C1 segment of cervical spinal cord (tissue), 14 donors: ENCODE measurements at regions not wholly inside any gene's neighbourhood (a gene's known extent, or its start where the extent isn't known, plus 50 kb on each side); places are given as distances from the start of the nearest gene placed in this dataset.

Experiments
- DNase-seq, 14 donors: peaks; one replicate each; lab custom pipeline; 2025; lab: John Stamatoyannopoulos, UW

DNA sequence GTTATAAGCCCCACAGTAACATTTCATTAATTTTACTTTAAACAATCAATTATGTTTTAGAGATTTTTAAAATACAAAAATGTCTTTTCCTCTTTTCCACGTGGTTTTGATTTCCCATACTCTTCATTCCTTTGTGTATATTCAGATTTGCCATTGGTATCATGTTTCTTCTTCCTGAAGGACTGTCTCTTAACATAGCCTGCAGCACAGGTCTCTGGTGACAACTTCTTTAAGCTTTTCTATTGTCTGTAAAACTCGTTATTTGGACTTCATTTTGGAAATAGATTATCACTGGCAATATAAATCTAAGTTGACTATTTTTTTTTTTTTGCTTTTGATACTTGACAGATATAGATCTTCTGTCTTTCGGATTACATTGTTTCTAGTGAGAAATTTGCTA is 115.2 kb upstream of the KLHL29 start:
- DNase-seq: no peak

DNA sequence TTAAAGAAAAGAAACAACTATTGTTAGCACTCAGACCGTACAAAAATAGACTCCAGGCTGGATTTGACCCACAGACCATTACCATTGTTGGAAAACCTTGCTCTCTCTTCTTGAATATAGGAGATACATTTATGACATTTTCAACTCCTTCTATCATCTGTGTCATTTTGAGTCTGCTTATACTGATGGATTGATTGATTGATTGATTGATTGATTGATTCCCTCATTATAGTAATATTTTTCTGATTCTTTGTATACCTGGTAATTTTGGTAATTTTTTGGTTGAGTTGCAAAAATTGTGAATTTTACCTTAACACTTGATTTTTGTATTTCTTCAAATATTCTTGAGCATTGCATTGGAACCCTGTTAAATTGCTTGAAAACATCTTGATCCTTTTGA is 114.2 kb upstream of the KLHL29 start:
- no peak for DNase-seq

DNA sequence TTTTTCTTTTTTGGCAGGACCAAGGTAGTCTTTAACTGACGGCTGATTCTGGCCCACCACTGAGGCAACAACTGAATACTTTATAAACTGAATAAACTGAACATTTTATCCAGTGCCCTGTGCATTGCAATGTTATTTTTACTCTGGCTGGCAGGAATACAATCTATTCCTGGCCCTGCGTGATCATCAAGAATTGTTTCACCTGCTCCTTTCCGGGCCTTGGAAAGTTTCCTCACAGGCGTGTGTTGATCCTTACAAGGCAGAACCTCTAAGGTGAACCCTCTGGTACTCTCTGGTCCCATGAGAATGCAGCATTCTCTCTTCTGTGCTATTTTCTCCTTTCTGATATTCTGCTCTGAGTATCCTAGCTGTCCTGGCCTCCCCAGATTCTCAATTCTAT is 113.7 kb upstream of the KLHL29 start:
- DNase-seq: no peak

DNA sequence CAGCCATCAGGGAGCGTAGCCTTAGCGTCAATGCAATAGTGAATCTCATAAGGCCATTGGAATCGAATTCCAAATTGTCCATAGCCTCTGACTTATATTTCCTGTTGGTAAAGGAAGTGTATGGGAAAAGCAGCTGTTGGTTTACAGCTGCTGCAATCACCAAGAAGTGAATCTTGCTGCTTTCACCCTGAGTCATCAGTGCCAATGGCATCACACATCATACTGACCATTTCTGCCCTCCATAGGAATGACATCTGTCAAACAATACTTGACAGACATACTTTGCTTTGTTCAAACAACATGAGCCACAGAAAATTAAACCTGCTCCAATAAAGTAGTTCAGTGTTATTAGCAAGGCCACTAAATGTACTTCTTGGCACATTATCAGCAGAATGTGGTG is 111.2 kb upstream of the KLHL29 start:
- DNase-seq: no peak

DNA sequence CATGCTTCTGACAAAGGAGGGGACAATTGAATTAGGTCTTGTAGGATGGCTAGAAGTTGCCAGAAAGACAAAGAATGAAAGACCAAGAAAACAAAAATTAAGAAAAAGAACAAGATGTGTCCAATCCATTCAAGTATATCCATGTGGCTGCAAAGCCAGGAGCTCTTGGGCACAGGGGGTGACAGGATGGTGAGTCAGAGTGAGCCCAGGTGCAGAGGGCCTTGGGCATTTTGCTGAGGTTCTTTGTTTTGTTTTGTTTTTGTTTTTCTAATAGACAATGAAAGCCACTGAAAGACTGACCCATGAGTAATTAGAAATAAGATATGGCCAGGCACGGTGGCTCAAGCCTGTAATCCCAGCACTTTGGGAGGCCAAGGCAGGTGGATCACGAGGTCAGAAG is 104.6 kb upstream of the KLHL29 start:
- DNase-seq: no peak

DNA sequence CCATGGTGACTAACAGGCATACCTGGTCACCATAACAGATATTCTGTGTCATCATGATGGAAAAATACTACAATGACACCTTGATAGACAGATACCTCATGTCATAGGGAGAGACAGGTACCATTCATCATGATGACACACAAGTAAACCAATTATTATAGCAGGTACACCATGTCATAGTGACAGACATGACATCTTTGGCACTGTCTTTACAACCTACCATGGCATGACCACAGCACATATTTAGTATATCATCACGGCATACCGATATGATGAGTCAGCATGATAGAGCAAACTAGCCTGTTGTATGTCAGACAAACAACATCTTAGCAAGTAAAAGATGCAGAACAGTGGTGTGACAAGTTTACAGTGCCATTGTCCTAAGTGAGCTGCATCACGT is 101.3 kb upstream of the KLHL29 start:
- DNase-seq: no peak

DNA sequence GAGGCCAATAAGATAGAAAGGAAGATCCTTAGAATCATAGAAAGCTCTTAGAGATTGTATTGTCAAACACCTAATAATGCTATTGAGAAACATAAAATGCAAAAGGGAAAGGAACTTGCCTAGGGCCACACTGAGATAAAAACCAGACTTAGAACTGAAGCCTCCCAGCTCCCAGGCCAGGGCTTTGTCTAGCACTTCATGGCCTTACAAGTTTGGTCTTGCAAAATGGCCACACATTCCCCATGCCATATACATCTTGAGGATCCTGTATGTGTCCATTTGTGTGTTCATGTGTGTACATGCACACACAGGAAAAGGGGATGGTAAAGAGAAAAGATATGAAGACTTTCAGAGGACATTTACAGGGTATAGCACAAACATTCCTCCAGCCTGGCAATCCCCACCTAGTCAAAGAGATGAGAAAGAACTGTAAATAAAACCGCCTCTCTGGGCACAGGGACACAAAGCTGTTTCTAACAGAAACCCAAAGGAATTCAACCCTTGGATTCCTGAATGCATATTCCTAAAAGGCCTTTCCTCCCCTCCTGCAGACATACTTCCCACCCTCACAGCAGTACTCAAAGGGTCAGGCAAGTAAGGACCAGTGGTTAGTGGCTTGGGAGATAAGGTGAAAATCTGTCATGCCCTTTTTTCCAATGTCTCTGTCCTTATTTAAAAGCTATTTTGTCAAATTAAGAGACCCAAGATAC is 99.7 kb upstream of the KLHL29 start:
- DNase-seq: no peak

DNA sequence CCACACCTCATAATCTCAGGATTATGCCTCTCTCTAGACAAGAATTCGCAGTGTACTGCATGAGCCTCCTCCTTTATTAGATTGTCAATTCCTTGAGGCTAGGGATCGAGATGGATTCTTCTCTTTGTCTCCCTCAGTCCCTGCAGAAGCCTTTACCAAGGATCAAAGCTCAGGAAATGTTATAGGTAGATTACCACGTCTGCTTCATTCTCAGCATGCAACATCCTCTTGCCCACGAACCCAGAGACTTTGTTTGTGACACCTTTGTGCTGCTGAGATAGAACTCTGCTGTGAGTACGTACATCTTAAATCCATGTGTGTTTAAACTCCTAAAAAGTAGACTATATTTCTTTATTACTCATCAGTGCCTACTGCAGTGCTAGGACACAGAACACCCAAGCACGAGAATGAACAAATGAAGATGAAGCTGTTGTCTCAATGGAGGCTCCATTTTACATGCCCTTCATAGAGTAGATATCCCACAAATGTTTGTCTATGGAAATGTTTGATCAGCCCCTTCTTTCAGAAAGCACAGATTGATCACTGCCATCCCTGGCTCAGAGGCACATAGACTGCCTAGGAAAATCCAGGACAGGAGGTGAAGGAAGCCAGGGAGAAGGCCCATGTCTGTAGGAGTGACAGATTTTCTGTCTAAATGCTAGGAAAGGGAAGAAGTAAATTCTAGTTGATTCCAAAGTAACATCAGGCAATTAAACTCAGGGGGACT is 98.8 kb upstream of the KLHL29 start:
- DNase-seq: no peak

DNA sequence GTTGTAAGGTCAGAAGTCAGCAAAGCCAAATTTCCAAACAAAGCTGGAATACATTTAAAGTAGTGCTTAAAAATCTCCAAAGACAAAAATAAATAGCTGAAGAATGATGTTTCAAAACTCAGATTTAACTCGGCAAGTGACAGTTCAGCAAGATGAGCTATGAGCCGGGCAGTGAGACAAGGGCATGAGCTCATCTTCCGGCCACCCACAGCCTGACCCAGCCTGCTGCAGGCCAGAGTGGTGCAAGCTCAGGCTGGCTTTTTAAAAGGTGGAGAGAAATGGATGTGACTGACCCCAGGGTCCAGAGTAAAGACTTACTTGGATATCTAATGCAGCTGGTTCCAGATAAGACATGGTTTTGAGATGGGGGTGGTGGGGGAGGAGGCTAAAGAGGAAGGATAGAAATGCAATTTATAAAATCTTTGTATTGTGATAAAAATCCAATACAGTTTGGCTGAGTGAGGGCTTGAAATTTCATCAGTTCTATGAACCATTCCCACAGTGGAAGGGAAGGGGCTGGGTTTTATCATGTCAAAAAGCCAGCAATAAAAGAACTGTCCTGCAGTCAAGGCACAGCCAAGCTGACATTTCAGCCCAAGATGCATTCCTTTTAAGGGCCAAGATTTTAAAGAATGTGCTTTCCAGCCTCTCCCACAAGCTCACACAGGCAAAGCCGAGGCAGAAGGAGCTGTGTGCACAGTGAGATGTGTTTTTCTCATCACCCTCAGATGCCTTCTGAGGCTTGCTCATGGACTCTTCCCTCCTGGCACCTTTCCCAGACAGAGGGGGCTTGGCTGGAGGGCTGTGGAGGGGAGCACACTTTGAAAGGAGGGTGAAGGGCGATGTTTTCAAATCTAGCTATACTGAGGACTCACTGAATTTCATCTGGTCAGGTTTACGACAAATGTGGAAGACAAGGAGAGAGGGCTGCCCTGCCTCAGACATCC is 97.9 kb upstream of the KLHL29 start:
- peak in 1 of 14 donors; percentile 9 for DNase-seq

DNA sequence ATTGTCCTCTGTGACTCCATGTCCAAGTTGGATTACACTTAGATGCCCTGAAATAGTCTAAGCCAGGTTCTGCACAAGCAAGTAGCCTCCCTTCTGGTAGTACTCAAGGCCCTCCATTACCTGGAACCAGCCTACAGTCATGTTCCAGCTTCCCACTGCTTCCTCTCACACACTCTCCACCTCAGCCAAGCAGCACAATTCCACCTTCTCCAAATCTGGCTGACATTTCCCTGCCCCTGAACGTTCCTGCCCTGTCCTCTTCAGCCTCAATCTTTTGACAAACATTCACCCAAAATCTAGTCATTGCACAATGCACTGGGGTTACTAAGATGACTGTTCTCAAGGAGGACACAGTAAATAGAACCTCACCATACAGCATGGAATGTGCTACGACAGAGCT is 95.3 kb upstream of the KLHL29 start:
- DNase-seq: no peak

DNA sequence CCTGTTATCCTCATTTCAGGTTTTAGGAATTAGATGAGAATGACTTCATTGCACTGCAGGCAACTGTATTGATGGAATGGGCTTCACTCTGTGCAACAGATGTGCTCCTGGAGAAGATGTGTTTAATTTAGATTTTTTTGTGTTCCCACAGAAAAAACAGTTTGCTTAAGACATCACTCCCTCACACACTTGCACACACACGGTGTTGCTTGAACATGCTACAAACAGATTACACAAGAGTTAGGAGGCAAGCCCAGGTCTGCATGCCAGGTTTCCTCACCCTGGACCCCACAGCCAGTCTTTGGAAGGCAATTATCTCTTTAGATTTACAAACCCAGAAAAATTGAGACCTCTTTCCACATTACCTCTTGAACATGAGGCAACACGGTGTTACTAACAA is 93.7 kb upstream of the KLHL29 start:
- no peak for DNase-seq

DNA sequence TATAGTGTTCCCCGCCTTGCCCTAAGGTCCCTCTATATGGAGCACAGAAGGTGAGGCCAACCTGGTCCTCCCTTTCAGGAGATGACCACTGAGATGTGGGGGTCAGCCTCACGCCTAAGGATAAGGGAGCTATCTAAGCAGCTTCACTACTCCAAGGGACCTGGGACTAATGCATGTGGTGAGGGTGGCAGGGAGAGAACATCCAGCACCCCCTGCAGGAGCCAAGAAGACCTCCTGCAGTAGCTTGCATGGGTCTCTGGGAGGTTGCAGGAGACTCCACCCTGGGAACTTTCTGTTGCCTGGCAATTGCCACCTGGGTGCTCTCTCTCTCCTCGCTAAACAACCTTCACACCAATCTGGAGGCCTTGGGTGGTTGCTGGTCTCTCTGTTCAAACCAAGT is 93.0 kb upstream of the KLHL29 start:
- DNase-seq: no peak

DNA sequence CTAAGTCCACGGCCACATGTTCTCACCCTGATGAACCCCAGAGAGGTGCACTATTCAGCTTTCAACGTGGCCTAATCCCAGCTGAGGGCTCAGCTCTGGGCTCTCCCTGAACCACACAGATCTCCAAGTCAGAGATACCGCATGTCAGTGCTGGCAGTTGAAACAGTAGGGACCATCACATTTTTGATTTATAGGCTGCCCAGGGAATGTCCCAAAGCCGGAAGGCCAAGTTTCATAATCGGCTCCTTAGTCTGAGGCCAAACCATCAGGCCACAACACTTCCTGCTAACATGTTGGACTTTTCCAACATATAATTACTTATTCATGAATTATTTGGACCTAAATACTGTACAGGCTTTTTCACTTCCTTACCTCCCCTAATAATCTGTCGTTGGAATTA is 91.9 kb upstream of the KLHL29 start:
- DNase-seq: no peak

DNA sequence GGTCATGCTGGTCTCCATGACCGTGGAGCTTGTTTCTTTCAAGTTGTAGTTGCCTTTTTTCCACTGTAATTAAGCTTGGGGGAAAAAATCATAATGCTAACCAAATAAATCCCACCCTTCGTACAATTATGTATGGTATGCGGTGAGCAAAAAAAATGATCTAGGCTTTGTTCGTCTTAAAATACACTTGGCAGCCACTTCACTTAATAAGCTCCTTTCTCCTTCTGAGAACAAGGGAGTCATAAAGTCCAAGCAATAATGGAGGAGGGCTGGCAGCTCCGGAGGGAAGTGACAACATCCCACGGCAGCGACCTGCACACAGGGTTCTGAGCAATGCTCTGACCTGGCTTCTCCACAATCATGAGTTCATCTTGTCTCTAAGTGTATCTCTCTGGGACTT is 91.2 kb upstream of the KLHL29 start:
- no peak for DNase-seq

DNA sequence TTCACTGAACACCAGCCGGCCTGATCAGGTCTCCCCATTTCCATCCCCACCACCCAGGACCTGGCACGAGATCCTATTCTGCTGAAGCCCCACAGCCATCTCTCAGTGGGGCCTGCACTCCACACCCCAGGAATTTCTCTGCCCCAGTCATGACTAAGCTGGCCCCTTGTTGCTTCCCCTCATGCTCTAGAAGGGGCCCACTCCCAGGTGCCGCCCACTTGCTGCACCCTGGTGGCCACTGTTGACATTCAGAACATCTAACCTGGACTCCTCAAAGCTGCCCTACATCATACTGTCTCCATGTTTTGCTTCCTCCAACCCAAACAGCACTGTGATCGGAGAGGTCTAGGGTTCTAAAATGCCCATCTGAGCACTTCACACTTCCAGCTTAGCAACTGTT is 90.7 kb upstream of the KLHL29 start:
- no peak for DNase-seq

DNA sequence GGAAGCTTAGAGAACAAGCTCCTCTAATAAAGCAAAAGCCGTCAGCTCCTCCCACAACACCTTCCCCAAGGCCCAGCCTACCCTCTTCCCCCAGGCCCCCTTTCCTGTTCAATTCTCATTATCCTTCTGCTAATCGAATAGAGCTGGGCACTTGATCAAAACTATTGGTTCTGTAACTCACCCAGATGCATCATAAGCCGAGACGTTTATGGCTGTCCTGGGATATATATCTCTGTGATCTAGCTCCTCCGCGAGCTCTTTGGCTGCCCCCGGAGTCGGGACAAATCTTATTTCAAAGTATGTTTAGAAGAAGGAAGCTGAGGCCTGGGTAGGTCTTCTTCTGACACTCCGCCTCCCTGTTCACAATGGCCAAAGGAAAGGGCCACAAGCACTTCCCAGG is 88.3 kb upstream of the KLHL29 start:
- no peak for DNase-seq

DNA sequence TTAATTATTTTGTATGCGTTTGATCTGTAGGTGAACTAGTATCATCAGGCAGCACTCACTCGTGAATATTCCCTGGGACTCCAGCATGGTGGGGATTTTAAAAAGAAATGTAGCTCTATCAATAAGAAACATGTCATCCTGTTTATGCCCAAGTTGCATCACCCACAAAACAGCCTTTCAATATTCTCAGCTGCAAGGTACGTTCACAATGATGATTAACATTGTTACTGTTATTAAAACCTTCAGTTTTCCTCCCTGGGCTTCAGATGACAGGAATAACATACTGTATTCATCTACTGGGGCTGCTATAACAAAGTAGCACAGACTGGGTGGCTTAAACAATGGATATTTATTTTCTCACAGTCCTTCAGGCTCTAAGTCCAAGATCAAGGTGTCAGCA is 87.9 kb upstream of the KLHL29 start:
- no peak for DNase-seq

DNA sequence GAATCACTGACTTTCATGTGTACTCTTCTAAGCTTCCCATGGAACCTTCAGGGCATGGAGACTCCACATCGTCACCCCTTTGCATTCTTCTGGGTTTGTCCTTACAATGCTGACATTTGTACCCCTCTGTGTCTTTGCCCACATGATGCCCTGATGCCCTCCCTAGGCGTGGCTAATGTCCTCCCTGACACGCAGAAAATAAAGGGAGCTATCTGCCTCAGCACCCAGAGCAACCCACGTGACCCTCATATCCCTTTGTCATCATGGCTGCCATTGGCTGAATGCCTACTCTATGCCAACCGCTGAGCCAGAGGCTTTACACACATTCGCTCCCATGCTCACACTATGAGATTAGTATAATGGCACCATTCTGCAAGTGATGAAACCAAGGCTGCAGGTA is 86.4 kb upstream of the KLHL29 start:
- no peak for DNase-seq

DNA sequence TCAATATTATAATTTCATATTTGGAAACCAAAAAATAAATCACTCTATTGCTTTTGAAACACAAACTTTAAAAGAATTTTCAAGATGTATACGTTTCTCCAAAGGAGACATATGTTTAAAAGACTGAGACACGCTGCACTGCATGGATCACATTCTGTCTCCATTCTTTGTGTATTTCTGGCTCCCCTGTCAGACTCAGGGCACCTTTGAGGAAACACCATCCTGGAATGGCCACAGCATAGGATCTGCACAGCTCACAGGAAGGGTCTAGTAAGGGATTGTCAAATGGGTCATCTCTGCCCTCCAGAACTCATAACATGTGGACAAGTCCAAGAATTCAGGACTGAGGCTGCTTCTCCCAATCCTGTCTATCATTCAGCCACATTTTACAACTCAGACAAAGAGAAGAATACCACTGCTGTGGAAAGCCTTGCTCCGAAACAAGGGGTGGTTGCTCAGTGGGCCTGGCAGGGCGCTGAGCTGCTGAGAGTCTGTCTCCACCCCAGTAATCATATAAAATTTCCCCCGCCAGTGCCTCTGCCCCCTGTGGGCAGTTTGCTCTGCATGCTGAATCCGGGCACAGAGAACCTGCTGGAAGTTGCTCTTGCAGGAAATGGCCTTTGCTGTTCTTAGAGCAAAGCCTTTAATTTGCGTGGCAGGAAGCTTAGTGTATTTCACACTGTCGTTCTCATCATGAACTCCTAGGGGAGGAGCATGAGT is 85.3 kb upstream of the KLHL29 start:
- DNase-seq: no peak

DNA sequence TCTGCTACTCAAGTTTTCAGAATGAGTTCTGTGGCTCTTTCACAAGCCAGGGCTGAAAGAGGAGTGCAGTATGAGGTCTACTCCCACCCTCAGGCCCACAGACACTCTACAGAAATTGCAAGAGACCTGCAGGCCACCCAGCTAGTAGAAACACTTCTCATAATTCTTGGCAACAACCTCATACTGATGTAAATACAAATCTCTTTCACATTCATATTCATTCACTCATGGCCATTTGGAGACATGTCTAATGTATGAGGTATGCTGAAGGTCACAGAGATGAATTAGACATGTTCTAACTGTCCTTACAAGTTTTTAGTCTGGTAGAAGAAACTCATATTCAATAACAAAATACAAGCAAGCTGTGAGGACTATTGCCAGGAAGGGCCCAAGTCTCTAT is 83.8 kb upstream of the KLHL29 start:
- no peak for DNase-seq

DNA sequence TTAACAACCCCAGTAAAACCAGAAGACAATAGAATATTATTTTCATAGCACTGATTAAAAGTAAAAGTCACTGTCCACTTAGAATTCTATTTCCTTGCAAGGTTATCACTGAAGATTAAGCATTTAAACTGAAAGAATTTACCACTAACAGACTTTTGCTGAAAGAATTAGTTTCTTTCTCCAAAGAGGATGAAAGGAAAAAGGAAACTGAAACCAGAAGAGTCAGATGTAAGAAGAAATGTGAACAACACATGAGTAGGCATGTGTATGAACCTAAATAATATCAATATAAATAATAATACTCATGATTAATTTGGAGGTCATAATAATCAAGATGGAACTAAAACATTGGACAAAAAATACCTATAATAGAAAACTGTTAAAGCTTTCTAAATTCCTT is 82.4 kb upstream of the KLHL29 start:
- DNase-seq: no peak

DNA sequence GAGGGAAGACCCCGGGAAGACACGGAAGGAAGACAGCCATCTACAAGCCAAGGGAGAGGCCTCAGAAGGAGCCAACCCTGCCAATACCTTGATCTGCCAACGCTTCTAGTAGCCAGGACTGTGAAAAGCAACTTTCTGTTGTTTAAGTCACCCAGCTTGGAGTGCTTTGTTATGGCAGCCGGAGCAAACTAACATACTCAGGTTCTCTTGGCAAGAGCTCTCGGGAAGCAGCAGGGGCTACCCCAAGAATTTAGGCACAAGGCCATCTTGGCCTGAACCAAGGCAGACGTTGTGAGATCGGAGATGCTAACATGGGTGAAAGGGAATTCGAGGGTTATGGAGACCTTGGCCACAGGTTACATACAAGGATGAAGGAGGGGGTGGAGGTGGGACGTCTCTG is 78.6 kb upstream of the KLHL29 start:
- DNase-seq: no peak
